Liver (tissue), 8 donors: ENCODE measurements at regions not wholly inside any gene's neighbourhood (a gene's known extent, or its start where the extent isn't known, plus 50 kb on each side); places are given as distances from the start of the nearest gene placed in this dataset.

Experiments used
- DNase-seq: peaks from one replicate; pipeline ENCODE4 v3.0.0-alpha.2; 2017; ENCODE audit warnings: low spot score
- H3K27ac ChIP-seq, 2 donors: one replicate each; pipeline ENCODE4 v1.7.0; 2013; ENCODE audit warnings: inconsistent platforms in 2 of 2, low read length in 2 of 2, control low read depth in 1 of 2, low read depth in 1 of 2, mild to moderate bottlenecking in 1 of 2
- H3K27me3 ChIP-seq, 4 donors: one replicate each; pipeline versions ENCODE4 v1.6.1 to v1.7.0; 2013; ENCODE audit warnings: low read length in 3 of 4, inconsistent platforms in 1 of 4, mild to moderate bottlenecking in 1 of 4, moderate library complexity in 1 of 4; ENCODE audit not compliant: control insufficient read depth in 4 of 4, insufficient read depth in 4 of 4
- H3K36me3 ChIP-seq, 4 donors: one replicate each; pipeline versions ENCODE4 v1.6.1 to v1.7.0; 2013; ENCODE audit warnings: low read length in 3 of 4, mild to moderate bottlenecking in 3 of 4, low read depth in 1 of 4, moderate library complexity in 1 of 4; ENCODE audit not compliant: control insufficient read depth in 4 of 4, insufficient read depth in 3 of 4
- H3K4me1 ChIP-seq, 4 donors: one replicate each; pipeline versions ENCODE4 v1.6.1 to v1.7.0; 2013; ENCODE audit warnings: low read length in 3 of 4, mild to moderate bottlenecking in 3 of 4, moderate library complexity in 1 of 4; ENCODE audit not compliant: control insufficient read depth in 4 of 4, insufficient read depth in 4 of 4
- H3K4me3 ChIP-seq, 3 donors: one replicate each; pipeline versions ENCODE4 v1.6.1 to v1.7.0; 2013; ENCODE audit warnings: low read length in 3 of 3, control low read depth in 1 of 3, low read depth in 1 of 3, mild to moderate bottlenecking in 1 of 3
- H3K9ac ChIP-seq, 2 donors: one replicate each; pipeline ENCODE4 v1.7.0; 2013; ENCODE audit warnings: low read length in 2 of 2, mild to moderate bottlenecking in 2 of 2, moderate library complexity in 2 of 2, control low read depth in 1 of 2, low read depth in 1 of 2
- H3K9me3 ChIP-seq, 4 donors: one replicate each; pipeline versions ENCODE4 v1.6.1 to v1.7.0; 2013; ENCODE audit warnings: low read length in 3 of 4; ENCODE audit not compliant: control insufficient read depth in 4 of 4
- ATF3 ChIP-seq: IDR thresholded peaks from 2 replicates; pipeline ENCODE4 v1.6.1; 2016; ENCODE audit warnings: antibody characterized with exemption
- CTCF ChIP-seq: fragments of 150-350 bp; IDR thresholded peaks from 2 replicates; pipeline ENCODE4 v1.5.1; 2017; ENCODE audit warnings: improper control_type of control experiment, low read depth, low read length; ENCODE audit not compliant: missing input control
- EGR1 ChIP-seq, 2 donors: IDR thresholded peaks; 2 replicates each; pipeline ENCODE4 v1.6.1; 2016 to 2018; ENCODE audit warnings: antibody characterized with exemption in 2 of 2, low read depth in 2 of 2
- FOXA1 ChIP-seq: IDR thresholded peaks from 2 replicates; pipeline ENCODE4 v1.6.1; 2016; ENCODE audit warnings: antibody characterized with exemption
- FOXA2 ChIP-seq: IDR thresholded peaks from 2 replicates; pipeline ENCODE4 v1.6.1; 2016; ENCODE audit warnings: antibody characterized with exemption
- GABPA ChIP-seq, 2 donors: IDR thresholded peaks in 1 of 2; conservative IDR thresholded peaks in 1 of 2; 2 replicates each; pipeline ENCODE4 v1.6.1; 2016; ENCODE audit warnings: antibody characterized with exemption in 2 of 2, mild to moderate bottlenecking in 1 of 2, moderate library complexity in 1 of 2
- HNF4A ChIP-seq, 2 donors: conservative IDR thresholded peaks; 2 replicates each; pipeline ENCODE4 v1.6.1; 2016; ENCODE audit warnings: antibody characterized with exemption in 2 of 2, mild to moderate bottlenecking in 2 of 2
- HNF4G ChIP-seq: IDR thresholded peaks from 2 replicates; pipeline ENCODE4 v1.6.1; 2016; ENCODE audit warnings: antibody characterized with exemption
- JUND ChIP-seq, 2 donors: IDR thresholded peaks; 2 replicates each; pipeline ENCODE4 v1.6.1; 2016; ENCODE audit warnings: antibody characterized with exemption in 2 of 2
- MAX ChIP-seq: IDR thresholded peaks from 2 replicates; pipeline ENCODE4 v1.6.1; 2016; ENCODE audit warnings: antibody characterized with exemption
- NR2F2 ChIP-seq: IDR thresholded peaks from 2 replicates; pipeline ENCODE4 v1.6.1; 2016; ENCODE audit warnings: antibody characterized with exemption
- RAD21 ChIP-seq, 2 donors: IDR thresholded peaks; 2 replicates each; pipeline ENCODE4 v1.6.1; 2016; ENCODE audit warnings: antibody characterized with exemption in 2 of 2, mild to moderate bottlenecking in 2 of 2
- REST ChIP-seq: IDR thresholded peaks from 2 replicates; pipeline ENCODE4 v1.6.1; 2016; ENCODE audit warnings: antibody characterized with exemption, mild to moderate bottlenecking
- RXRA ChIP-seq, 2 donors: IDR thresholded peaks; 2 replicates each; pipeline ENCODE4 v1.6.1; 2017 to 2018; ENCODE audit warnings: antibody characterized with exemption in 2 of 2, mild to moderate bottlenecking in 1 of 2
- SP1 ChIP-seq: IDR thresholded peaks from 2 replicates; pipeline ENCODE4 v1.6.1; 2018; ENCODE audit warnings: antibody characterized with exemption, mild to moderate bottlenecking
- TAF1 ChIP-seq: conservative IDR thresholded peaks from 2 replicates; pipeline ENCODE4 v1.6.1; 2016; ENCODE audit warnings: antibody characterized with exemption, mild to moderate bottlenecking
- YY1 ChIP-seq: IDR thresholded peaks from 2 replicates; pipeline ENCODE4 v1.6.1; 2016; ENCODE audit warnings: antibody characterized with exemption, mild to moderate bottlenecking
- ZBTB33 ChIP-seq: IDR thresholded peaks from 2 replicates; pipeline ENCODE4 v1.6.1; 2016; ENCODE audit warnings: antibody characterized with exemption
- WGBS: extraction: QIAGEN DNeasy Blood & Tissue Kit; methylation state at CpG from one replicate; pipeline ENCODE4 v1.1.7; 2013; 5-methylcytosine and 5-hydroxymethylcytosine counted together
- donor health status: healthy.
- donor health status: healthy.
- donor health status: healthy.
- donor health status: healthy.
- donor health status: healthy.

- H3K36me3 ChIP-seq = no peaks in the 10 kb centered on the region
- no peak overlapping the region for H3K27ac ChIP-seq
- DNase-seq = peak; percentile 22
- H3K4me1 ChIP-seq = no peaks in the 10 kb centered on the region
- no peak for TF ChIP-seq MAX
- no peak for TF ChIP-seq GABPA (IDR thresholded peaks at IDR 0.05 in 1 of 2, conservative IDR thresholded peaks at IDR 0.05 in 1 of 2)
- no peak for TF ChIP-seq HNF4A (conservative IDR thresholded peaks at IDR 0.05)
- no peak for TF ChIP-seq JUND (IDR thresholded peaks at IDR 0.05)
- no peak for TF ChIP-seq RXRA (IDR thresholded peaks at IDR 0.05)
- TF ChIP-seq NR2F2 = no peak
- TF ChIP-seq HNF4G = no peak
- TF ChIP-seq FOXA2 = no peak
- no peak for TF ChIP-seq ATF3
- no peak for TF ChIP-seq CTCF
- TF ChIP-seq EGR1 (IDR thresholded peaks at IDR 0.05; ENCODE audit: low read depth in 2 of 2) = no peak
- no peak for TF ChIP-seq RAD21 (IDR thresholded peaks at IDR 0.05)
- TF ChIP-seq TAF1 = no peak
- TF ChIP-seq YY1 = no peak
- TF ChIP-seq FOXA1 = no peak
- TF ChIP-seq ZBTB33 = no peak
- TF ChIP-seq SP1 = no peak
- TF ChIP-seq REST = no peak
- no peak overlapping the region for H3K9ac ChIP-seq
- H3K9me3 ChIP-seq = no peaks in the 10 kb centered on the region
- 74% methylated on average over 24 of the region's 24 CpGs for WGBS
- peaks cover 0 to under 1% (median 0%) of the 10 kb centered on the region in 4 donors for H3K27me3 ChIP-seq
- H3K4me3 ChIP-seq = no peak overlapping the region
Observed at GRCh38 chr22:47810505-47811500, 1048.4 kb downstream of the TBC1D22A start.
